NB4 (cell line): ENCODE measurements at regions not wholly inside any gene's neighbourhood (a gene's known extent, or its start where the extent isn't known, plus 50 kb on each side); places are given as distances from the start of the nearest gene placed in this dataset.

Experiments used
- DNase-seq: peaks from one replicate; pipeline ENCODE4 v3.0.0; 2010; ENCODE audit warnings: low read depth
- H3K4me3 ChIP-seq: one replicate; pipeline ENCODE4 v1.5.1; 2011; ENCODE audit warnings: mild to moderate bottlenecking, low read depth, low read length, moderate library complexity
- CTCF ChIP-seq: IDR thresholded peaks from one replicate; pipeline ENCODE4 v1.5.1; 2012; ENCODE audit warnings: low read depth, low read length
- MYC ChIP-seq: IDR thresholded peaks from 2 replicates; pipeline ENCODE4 v1.6.1; 2011; ENCODE audit warnings: low read depth, low read length
- POLR2A ChIP-seq: IDR thresholded peaks from 2 replicates; pipeline ENCODE4 v1.6.1; 2011; ENCODE audit warnings: mild to moderate bottlenecking; ENCODE audit not compliant: insufficient read length; ENCODE audit errors: extremely low read depth
- TF ChIP-seq, protein P1 (sequence below): IDR thresholded peaks from 2 replicates; pipeline ENCODE4 v1.6.1; 2011; ENCODE audit warnings: low read depth, low read length

DNA sequence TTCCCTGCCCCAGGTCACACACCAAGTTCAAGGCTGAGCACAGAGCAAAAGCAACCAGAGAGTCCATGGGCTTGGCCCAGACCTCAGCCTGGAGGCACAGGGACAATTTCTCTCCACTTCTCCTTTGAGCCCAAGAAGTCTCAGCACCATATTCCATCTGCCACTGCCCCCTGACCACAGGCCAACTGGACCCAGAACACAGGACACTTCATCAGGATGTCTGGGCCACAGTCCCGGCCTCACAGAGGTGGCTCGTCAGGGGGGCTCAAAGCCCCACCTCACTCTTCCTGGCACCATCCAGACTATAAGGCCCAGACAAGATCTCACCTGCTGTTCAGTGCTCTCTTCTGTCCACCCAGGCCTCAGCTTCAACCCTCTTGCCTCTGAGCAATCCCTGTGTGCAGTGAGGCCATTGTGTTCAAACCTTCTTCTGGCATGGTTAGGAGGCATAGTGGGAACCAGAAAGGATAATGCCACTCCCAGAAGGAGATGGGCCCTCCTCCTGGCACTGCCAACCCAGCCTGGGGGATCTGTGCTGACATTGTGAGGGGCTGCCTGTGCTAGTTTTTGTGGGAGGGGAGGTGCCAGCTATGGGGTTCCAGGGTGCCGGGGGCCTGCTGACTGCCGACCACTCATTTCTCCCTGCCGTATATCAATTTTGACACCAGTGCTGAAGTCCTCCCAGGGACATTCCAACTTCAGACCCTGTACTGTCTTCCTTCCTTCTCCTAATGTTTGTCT, 49.7 kb upstream of the ANTXRL start:
- DNase-seq: no peak
- TF ChIP-seq CTCF: no peak
- no peak for TF ChIP-seq MYC
- TF ChIP-seq POLR2A: no peak
- TF ChIP-seq, protein P1, sequence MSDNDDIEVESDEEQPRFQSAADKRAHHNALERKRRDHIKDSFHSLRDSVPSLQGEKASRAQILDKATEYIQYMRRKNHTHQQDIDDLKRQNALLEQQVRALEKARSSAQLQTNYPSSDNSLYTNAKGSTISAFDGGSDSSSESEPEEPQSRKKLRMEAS: no peak
- no peak overlapping the region for H3K4me3 ChIP-seq
